DMS153 treated with DMSO at 0.1 percent for 48 hours (cell line): ENCODE measurements at regions not wholly inside any gene's neighbourhood (a gene's known extent, or its start where the extent isn't known, plus 50 kb on each side); places are given as distances from the start of the nearest gene placed in this dataset.
A peak's percentile ranks its signal among the peaks of the same experiment; 100 is the strongest.
"Not testable (repeated sequence)": the region's sequence is repeated elsewhere in the genome, so short reads cannot be mapped to it uniquely, and the experiment has no call there.

Experiments
- DNase-seq: peaks from one replicate; lab custom pipeline; 2025; ENCODE audit not compliant: unreplicated experiment; lab: John Stamatoyannopoulos, UW

DNA sequence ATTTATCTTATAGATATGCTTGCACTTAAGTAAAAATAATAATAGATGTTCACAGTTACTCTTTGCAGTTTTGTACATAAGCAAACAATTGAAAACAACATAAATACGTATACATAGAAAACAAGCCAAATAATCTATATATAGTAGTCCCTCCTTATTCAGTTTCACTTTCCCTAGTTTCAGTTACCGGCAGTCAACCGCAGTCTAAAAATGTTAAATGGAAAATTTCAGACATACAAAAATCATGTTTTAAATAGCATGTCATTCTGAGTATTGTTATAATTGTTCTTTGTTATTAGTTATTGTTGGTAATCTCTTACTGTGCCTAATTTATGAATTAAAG, 262.0 kb downstream of the CGGBP1 start:
- no peak for DNase-seq

DNA sequence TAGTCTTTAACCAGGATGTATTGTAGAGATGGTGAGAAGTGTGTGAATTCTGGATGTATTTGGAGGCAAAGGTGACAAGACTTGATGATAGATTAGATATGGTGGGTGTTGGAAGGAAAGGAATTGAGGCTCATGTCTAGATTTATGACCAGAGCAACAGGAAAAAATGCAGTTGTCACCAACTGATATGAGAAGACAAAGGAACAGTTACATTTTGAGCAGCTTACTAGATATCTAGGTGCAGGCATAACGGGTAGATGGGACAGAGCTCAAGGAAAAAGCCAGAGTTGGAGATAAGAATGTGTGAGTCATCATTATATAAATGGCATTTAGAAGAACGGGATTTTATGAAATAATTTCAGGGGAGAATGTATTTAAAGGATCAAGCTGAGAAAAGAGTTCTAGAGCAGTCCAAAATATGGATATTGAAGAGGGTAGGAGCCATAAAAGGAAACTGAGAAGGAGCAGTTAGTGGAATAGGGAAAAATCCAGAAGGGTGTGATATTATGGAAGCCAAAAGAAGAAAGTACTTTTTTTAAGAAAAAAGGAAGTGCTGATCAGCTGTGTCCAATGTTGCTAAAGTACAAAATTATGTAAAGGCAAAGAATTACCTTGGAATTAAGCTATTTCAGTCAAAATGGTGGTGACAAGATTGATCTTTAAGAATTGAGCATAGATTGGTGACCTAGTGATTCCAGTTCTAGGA, 262.5 kb downstream of the CGGBP1 start:
- DNase-seq = no peak

DNA sequence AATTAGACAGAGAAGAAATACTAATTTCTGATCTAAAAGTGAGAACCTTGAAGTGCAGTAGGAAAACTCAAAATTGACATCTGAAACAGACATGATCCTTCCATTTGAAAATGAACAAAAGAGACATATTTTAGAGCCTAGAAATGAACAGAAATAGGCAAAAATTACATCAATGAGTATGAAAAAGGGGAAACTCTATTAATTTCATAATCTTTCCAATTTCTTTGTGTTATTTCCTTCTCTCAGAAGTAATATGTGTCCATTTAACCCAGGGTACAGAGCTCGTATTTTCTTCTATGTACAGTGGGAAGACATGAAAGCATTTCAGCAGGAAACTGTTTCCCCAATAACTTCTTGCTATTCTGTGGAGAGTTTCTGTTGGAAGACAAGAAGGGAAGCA, 263.1 kb downstream of the CGGBP1 start:
- DNase-seq = no peak

DNA sequence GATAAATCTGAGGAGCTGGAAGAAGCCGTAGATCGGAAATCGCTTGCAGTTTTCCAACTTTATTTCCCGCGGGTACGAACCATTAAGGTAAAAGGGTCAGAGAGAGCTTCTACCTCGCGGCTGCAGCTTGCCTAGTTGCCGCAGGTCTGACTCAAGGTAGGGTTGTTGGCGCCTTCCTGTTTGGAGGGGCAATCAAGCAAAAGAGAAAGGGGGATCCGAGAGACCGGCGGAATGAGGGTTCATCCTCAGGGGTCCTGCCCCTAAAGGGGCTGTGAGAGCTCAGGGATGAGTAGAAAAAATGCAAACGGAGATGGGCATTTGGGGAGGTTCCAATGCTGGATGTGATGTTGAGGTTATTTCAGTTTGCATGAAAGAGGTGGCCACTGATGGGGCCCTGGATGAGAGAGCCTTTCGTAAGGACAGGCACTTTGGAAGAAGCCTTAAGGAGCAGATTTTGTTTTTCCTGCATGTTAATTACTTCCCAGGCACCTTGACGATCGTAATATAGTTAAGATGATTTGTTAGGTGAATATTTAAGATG, 265.4 kb downstream of the CGGBP1 start:
- no peak for DNase-seq

DNA sequence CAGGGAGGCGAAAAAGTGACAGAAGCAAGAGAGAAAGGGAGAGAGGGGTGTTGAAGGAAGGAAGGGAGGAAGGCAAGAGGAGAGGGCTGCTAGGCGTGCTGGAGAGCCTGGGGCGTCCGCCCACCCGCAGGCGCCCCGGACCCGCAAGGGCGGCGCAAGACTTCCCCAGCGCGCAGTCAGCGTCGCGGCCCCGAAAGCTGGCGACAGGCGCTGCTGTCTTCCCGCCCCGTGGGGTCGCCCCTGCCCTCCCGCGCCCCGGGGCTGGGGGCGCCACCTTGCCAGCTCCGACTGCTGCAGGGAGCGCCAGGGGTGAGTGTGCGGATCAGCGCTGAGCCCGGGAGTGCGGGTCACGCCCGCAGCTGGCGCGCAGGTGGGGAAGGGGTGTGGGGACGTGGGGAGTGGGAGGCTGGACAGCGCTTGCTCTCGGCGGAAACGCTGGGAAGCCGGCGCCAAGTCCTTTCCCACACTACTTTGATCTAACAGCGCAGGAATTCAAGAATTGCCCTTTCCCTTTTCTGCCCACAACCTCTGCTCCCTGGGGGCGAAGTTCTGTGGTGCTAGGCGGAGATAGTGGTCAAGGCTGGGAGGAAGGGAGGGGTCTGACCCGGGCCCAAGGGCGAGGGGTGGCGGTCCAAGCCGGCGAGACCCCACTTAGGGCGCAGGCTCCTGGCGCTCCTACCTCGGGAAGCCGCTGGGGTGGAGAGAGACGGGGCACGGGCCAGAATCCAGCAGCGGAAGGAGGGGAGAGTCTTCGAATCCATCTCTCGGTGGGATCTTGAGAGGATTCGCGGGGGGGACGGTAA, 266.1 kb downstream of the CGGBP1 start, which contains the start of gene HTR1F:
TSS of gene HTR1F (plus strand) at position 173 of the 803 bp plus-strand sequence.
- no peak for DNase-seq

DNA sequence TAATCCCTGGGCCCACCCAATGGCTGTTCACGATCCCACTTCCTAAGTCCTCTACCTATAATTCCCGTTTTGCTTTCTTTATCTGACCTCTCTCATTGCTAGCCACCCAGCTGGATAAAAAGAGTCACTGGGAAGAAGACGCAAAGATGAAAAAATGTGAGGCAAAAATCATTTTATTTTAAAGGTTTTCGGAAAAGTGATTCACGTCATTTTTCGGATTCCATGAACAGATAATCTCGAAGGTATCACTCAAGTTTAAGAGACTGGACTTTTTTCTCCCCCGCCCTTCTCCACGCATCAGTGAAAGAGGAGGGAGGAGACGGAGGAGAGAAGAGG, 266.6 kb downstream of the CGGBP1 start:
- DNase-seq = no peak

DNA sequence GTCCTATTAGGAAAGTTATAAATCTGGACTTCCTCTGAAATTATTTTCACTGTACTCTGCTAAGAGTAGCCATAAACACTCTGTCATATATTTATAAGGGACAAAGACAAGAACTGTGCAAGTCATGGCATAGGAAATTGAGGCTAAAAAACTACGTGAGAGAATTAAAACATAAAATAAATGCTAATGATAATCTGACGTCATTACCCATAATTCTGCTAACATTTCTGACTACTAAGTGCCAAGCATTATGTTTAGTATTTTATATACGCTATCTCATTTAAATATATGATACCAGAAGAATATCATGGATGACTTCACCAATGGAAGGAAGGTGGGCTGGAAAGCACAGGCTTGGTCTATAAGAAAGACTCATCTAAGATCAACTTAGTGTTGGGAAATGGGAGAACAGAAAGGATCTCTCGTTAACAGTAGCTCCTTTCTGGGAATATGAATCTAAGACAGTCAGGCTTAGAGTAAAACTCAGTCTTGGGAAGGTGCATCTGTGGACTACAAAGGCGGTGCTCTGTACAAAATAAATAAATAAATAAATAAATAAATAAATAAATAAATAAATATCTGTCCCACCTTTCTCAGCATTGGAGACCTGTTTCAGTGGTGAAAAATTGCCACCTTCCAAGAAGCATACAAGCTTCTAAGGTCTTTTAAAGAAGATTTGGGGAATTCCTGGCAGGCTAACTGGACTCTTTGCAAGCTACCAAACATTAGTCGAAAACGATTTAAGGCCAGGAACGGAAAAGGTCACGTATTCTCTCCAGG, 267.4 kb downstream of the CGGBP1 start:
- DNase-seq = no peak

DNA sequence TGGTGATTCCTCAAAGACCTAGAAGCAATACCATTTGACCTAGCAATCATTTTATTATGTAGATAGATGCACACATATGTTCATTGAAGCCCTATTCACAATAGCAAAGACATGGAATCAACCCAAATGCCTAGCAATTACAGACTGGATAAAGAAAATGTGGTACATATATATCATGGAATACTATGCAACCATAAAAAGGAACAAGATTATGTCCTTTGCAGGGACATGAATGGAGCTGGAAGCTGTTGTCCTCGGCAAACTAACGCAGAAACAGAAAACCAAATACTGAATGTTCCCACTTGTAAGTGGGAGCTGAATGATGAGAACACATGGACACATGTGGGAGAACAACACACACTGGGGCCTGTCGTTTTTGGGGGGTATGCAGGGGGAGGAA, 269.8 kb downstream of the CGGBP1 start:
- DNase-seq = not testable (repeated sequence)

DNA sequence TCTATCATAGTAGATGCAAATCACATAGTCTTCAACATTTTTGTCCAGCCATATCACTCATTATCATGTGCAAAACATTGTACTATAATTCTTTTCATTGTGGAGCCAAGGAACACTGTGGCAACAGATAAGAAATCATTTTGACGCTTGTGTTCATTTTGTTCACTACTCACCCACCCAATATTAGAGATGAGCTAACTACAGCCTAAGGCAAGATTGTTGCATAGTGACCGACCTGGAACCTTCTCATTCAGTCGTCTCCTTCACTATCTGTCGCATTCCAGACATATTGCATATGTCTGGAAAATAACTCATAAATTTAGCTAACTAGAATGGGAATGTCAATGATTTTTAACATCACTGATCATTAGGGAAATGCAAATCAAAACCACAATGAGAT, 270.3 kb downstream of the CGGBP1 start:
- no peak for DNase-seq

DNA sequence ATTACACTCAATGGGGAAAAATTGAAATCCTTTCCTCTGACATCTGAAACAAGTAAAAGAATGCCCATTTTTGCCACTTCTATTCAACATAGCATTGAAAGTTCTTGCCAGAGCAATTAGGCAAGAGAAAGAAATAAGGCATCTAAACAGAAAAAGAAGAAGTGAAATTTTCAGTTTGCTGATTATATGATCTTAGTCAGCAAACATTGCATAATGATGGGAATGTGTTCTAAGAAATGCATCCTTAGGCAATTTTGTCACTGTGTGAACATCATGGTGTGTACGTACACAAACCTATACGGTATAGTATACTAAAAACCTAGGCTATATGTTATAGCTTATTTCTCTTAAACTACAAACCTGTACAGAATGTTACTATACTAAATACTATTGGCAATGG, 278.0 kb downstream of the CGGBP1 start:
- no peak for DNase-seq

DNA sequence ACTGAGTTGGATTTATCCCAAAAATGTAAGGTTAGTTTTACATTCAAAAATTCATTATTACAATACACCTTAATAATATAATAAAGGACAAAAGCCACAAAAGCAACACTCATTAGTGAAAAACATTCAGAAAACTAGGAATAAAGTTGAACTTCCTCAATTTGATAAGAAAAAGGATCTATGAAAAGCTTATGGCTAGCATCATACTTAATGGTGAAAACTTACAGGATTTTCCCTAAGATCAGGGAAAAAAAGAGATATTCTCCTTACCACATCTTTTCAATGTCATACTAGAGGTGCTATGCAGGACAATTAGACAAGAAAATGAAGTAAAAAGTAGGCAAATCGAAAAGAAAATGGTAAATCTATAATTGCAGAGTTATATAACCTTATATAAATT, 279.9 kb downstream of the CGGBP1 start:
- no peak for DNase-seq

DNA sequence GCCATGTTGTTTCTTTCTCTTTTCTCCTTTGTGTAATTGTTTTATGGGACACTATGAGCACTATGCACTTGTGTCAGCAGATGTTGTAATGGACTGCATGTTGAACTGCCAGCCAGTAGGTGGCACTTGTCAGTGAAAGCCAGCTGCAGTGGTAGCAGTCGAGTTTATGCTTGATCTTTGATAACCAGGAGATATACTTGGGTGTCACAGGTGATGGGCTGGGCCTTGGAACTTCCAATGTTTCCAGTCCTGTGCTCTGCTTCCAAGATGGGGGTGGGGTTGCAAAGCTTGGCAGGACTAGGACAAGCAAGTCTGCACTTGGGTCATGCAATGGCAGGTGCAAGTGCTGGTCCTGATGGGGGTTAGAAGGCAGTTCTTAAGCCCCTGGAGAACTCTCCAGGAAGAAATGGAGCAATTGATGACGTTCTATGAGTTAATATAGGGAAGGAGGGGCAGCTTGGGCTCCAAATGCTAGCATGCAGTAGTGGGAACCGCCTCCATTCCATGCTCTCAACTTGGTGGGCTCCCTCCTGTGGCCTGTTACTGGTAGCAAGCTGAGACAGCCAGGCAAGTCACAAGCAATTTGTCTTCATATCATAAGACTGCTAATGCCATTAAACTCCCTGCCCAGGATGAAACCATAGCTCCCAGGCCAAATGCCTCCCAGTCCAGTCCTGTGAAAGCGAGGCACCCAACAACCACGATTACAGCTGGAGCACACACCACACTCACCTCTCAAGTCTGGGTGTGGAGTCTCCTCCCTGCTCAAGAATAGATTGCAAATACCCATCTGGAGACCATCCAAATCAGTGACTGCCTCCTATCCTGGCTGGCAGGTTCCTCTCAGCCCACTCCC, 287.2 kb downstream of the CGGBP1 start:
- peak; percentile 20 for DNase-seq

DNA sequence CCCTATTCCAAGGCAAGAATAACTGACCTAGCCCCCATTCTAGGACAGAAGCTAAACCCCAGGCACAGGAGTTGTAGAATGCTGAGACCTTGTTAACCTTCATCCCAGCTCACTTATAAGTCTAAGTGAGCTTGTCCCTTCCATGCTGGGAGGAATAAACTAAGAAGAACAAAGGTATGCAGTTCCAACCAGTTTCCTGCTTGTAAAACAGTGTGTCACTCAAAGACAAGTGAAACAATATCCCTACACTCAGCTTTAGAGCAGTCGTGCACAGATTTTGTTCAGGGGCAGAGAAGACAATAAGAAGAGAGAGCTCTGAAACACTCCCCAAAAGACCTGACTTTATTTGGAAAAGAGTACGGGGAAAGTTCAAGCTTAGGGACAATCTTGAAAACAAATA, 292.1 kb downstream of the CGGBP1 start:
- no peak for DNase-seq

DNA sequence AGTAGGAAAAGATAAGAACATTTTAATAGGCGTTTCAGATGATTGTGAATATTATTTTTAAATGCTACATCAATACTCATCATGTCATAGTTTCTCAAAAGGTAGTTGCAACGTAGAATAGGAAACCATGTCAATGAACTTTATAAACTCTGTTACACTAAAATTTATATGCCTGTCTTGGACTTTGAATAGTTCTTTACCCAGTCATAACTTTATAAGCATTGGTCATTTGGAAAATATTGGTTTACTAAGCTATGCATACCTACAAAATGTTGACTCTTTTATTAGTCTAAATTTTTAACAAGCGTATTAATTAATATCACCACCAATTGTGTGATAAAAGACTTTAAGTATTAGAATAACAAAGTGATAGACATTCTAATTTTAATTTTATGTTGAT, 293.5 kb downstream of the CGGBP1 start:
- no peak for DNase-seq

DNA sequence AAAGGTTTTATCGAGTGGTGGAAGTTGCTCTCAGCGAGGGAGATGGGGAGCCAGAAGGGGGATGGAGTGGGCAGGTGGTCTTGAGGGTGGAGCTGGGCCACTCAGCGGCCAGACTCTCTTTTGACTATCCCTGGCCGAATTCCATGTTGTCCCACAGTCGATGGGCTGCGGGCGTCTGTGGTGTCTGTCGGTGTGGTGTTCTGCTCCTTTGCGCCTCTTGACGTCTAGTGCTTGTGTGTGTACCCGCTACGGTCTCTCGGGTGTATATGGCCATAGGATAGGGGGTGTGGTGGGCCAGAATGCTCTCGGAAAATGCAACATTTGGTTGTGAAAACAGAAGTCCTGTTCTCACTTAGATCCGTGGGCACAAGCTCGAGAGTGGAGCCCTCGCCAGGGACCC, 297.0 kb downstream of the CGGBP1 start:
- DNase-seq = no peak

DNA sequence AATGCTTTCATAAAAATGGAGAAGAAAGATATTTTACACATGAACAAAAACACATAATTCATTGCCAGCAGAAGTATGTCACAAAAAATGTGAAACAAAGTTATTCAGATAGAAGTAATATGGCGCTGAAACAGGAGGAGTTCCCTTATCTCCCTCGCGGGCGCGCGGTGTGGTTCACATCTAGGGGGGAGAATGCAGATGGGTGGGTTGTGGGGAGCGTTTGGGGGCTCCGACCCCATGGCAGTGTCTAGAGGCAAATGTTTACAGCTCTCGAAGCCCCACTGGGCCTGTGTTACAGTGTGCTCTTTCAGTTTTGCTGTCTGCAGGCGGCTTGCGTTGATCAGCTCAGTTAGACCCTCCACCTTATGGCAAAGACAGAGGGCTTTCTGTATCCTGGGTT, 297.5 kb downstream of the CGGBP1 start:
- no peak for DNase-seq

DNA sequence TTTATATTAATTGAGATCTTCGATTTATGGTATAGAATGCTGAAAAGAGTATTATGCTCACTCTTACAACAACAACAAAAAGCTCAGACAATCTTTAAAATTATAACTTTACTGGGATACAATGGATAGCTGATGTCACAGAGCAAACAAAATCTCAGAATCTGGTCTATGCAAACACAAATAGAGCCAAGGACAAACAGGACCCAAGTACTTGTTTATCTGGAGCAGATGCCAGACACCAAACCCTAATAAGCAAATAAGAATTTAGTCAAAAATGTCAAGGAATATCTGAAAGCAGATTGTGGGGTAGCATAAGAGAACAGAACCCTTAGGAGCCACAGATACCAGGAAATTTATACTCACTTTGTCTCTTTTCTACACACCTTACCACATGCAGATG, 302.2 kb downstream of the CGGBP1 start:
- DNase-seq = no peak

DNA sequence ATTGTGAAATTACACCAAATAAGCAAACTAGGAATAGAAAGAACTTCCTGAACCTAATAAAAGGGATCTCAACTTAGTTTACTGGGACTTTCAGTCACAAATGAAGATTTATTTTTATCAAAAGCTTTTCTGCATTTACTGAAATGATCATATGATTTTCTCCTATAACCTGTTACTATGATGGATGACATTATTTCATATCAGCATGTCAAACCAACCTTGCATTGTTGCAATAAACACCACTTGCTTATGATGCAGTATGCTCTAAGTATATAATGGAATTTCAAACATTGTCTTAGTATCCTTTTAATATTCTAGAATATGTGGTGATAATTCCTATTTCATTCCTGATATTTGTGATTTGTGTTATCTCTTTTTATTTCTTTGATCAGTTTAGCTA, 303.0 kb downstream of the CGGBP1 start:
- no peak for DNase-seq

DNA sequence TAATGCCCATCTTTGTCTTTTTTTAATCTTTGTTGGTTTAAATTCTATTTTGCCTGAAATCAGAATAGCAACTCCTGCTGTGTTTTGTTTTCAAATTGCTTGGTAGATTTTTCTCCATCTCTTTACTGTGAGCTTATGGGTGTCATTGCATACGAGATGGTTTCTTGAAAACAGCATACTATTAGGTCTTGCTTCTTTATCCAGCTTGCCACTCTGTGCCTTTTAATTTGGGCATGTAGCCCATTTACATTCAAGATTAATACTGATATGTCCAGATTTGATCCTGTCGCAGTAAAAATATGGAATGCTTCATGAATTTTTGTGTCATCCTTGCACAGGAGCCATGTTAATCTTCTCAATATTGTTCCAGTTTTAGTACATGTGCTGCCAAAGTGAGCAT, 316.6 kb downstream of the CGGBP1 start:
- no peak for DNase-seq

DNA sequence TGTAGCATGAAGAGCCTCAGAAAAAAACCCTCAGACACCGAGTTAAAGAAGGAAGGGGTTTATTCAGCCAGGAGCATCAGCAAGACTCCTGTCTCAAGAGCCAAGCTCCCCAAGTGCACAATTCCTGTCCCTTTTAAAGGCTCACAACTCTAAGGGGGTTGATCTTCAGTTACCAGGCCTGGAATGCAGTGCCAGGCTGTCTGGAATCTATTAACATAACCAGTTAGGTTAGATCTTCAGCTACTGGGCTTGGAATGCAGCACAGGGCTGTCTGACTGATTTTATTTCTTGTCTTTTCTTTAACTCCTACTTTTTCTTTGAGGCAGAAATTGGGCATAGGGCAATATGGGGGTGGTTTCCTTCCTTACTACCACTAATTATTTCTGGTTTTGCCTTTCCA, 317.9 kb downstream of the CGGBP1 start:
- DNase-seq = not testable (repeated sequence)

DNA sequence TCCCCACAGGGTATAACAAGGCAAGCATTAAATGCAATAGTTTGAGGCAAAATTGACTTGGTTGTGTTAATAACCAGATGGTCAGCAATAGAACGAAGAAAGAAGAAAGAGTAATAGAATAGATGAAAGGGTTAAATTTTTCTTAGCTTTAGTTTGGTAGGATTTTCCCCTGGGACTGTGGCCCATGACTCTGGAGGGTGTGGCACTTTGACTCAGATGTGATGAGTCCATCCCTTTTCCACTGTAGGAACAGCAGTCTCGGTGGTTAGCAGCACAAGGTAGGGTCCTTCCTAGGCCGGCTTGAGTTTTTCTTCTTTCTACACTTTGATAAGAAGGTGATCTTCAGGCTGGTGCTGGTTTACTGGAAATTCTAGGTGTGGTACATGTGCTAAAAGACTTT, 321.0 kb downstream of the CGGBP1 start:
- not testable (repeated sequence) for DNase-seq
